H1 (cell line): ENCODE measurements at regions not wholly inside any gene's neighbourhood (a gene's known extent, or its start where the extent isn't known, plus 50 kb on each side); places are given as distances from the start of the nearest gene placed in this dataset.

Experiments used
- CTCF ChIA-PET: fragments of 300-600 bp; sonication (Branson Sonifier 250); formaldehyde crosslinking; loops from one replicate; lab custom pipeline; 2021; ENCODE audit not compliant: partially characterized antibody; lab: Charles Lee
- POLR2A ChIA-PET: fragments of 300-600 bp; sonication (Branson Sonifier 250); formaldehyde crosslinking; loops from one replicate; lab custom pipeline; 2021; ENCODE audit warnings: inconsistent platforms; ENCODE audit not compliant: partially characterized antibody; lab: Charles Lee
- DNase-seq, 2 experiments: peaks; one replicate each; pipeline versions ENCODE4 v3.0.0 to v3.0.0-alpha.2; 2010 to 2022; ENCODE audit warnings: low spot score in 2 of 2, low read depth in 1 of 2, mixed read lengths in 1 of 2
- FAIRE-seq: peaks from 2 replicates; lab custom pipeline; 2011; peaks lifted over from hg19 to GRCh38; lab: Jason Lieb, UNC
- H2AFZ ChIP-seq: 2 replicates; pipeline ENCODE4 v1.8.1; 2012; ENCODE audit warnings: low read length, inconsistent platforms
- H2AK5ac ChIP-seq: 2 replicates; pipeline ENCODE4 v1.6.1; 2013; ENCODE audit warnings: low read depth, low read length
- H2BK120ac ChIP-seq: replicated peaks from 2 replicates; pipeline ENCODE3; 2013; ENCODE audit warnings: low read depth, low read length, inconsistent platforms
- H2BK12ac ChIP-seq: 2 replicates; pipeline ENCODE4 v1.6.1; 2013; ENCODE audit warnings: low read depth, low read length
- H2BK15ac ChIP-seq: 2 replicates; pipeline ENCODE4 v1.6.1; 2013; ENCODE audit warnings: low read length
- H2BK20ac ChIP-seq: 2 replicates; pipeline ENCODE4 v1.6.1; 2013; ENCODE audit warnings: low read length
- H2BK5ac ChIP-seq: 2 replicates; pipeline ENCODE4 v1.6.1; 2013; ENCODE audit warnings: low read depth, low read length
- H3K14ac ChIP-seq: 2 replicates; pipeline ENCODE4 v1.6.1; 2013; ENCODE audit warnings: inconsistent platforms; ENCODE audit not compliant: insufficient read length
- H3K18ac ChIP-seq: 2 replicates; pipeline ENCODE4 v1.6.1; 2013; ENCODE audit warnings: low read length; ENCODE audit errors: extremely low read depth
- H3K23ac ChIP-seq: 2 replicates; pipeline ENCODE4 v1.6.1; 2013; ENCODE audit warnings: inconsistent platforms; ENCODE audit not compliant: insufficient read length
- H3K23me2 ChIP-seq: 2 replicates; pipeline ENCODE4 v1.6.1; 2013; ENCODE audit warnings: low read depth, low read length
- H3K27ac ChIP-seq: 2 replicates; pipeline ENCODE4 v1.6.1; 2011; ENCODE audit warnings: low read depth, low read length, inconsistent platforms
- H3K27me3 ChIP-seq, 4 experiments: replicated peaks in 1 of 4; 1 replicate in 1 of 4; 2 replicates in 3 of 4; pipeline versions ENCODE4 v1.6.1 to v1.8.1; 2011 to 2013; ENCODE audit warnings: low read length in 3 of 4, mild to moderate bottlenecking in 3 of 4, inconsistent platforms in 2 of 4, mixed read lengths in 2 of 4, moderate library complexity in 1 of 4; ENCODE audit not compliant: control insufficient read depth in 3 of 4, insufficient read depth in 3 of 4; ENCODE audit errors: extremely low read depth in 1 of 4
- H3K36me3 ChIP-seq, 4 experiments: 2 replicates each; pipeline versions ENCODE4 v1.6.1 to v1.8.1; 2011 to 2013; ENCODE audit warnings: mild to moderate bottlenecking in 4 of 4, low read length in 3 of 4, moderate library complexity in 2 of 4, control low read depth in 1 of 4, inconsistent platforms in 1 of 4; ENCODE audit not compliant: insufficient read depth in 4 of 4, control insufficient read depth in 2 of 4
- H3K4ac ChIP-seq: replicated peaks from 2 replicates; pipeline ENCODE3; 2013; ENCODE audit warnings: low read length, low read depth, mixed read lengths, inconsistent platforms; ENCODE audit not compliant: insufficient read length
- H3K4me1 ChIP-seq, 4 experiments: replicated peaks in 1 of 4; 1 replicate in 1 of 4; 2 replicates in 3 of 4; pipeline versions ENCODE4 v1.6.1 to v1.8.1; 2011 to 2013; ENCODE audit warnings: low read length in 3 of 4, inconsistent platforms in 2 of 4, mixed read lengths in 1 of 4; ENCODE audit not compliant: insufficient read depth in 4 of 4, control insufficient read depth in 3 of 4
- H3K4me2 ChIP-seq, 2 experiments: 2 replicates each; pipeline versions ENCODE4 v1.6.1 to v1.8.1; 2011 to 2013; ENCODE audit warnings: low read depth in 2 of 2, low read length in 2 of 2, control low read depth in 1 of 2, inconsistent platforms in 1 of 2, mild to moderate bottlenecking in 1 of 2; ENCODE audit not compliant: insufficient read depth in 1 of 2
- H3K4me3 ChIP-seq, 4 experiments: fragments of 200-600, 300-600 bp in 1 of 4; sonication (generic), shearing (Covaris generic), sonication (Bioruptor Twin) in 1 of 4; 2 replicates each; pipeline versions ENCODE4 v1.5.1 to v1.8.1; 2011 to 2016; ENCODE audit warnings: low read length in 4 of 4, low read depth in 3 of 4, control low read depth in 2 of 4, inconsistent platforms in 2 of 4, mild to moderate bottlenecking in 2 of 4, mixed read lengths in 1 of 4, moderate library complexity in 1 of 4; ENCODE audit not compliant: insufficient read depth in 2 of 4; ENCODE audit errors: extremely low read depth in 1 of 4
- H3K56ac ChIP-seq: replicated peaks from 2 replicates; pipeline ENCODE3; 2013; ENCODE audit warnings: low read depth, mild to moderate bottlenecking, mixed read lengths, low read length, inconsistent platforms; ENCODE audit not compliant: insufficient read length
- H3K79me1 ChIP-seq: 2 replicates; pipeline ENCODE4 v1.6.1; 2013; ENCODE audit warnings: low read depth, low read length, control low read depth
- H3K79me2 ChIP-seq, 2 experiments: 2 replicates each; pipeline versions ENCODE4 v1.6.1 to v1.8.1; 2012 to 2013; ENCODE audit warnings: low read length in 2 of 2, mild to moderate bottlenecking in 2 of 2, inconsistent platforms in 1 of 2; ENCODE audit not compliant: insufficient read depth in 2 of 2, control insufficient read depth in 1 of 2
- H3K9ac ChIP-seq, 4 experiments: replicated peaks in 1 of 4; 1 replicate in 1 of 4; 2 replicates in 3 of 4; pipeline versions ENCODE4 v1.6.1 to v1.8.1; 2011 to 2013; ENCODE audit warnings: low read depth in 3 of 4, low read length in 3 of 4, control low read depth in 2 of 4, mild to moderate bottlenecking in 2 of 4, moderate library complexity in 2 of 4, inconsistent platforms in 1 of 4; ENCODE audit errors: extremely low read depth in 1 of 4
- H3K9me3 ChIP-seq, 2 experiments: 2 replicates each; pipeline versions ENCODE4 v1.6.1 to v1.8.1; 2012 to 2013; ENCODE audit warnings: mild to moderate bottlenecking in 2 of 2, moderate library complexity in 2 of 2, control low read depth in 1 of 2, inconsistent platforms in 1 of 2, low read depth in 1 of 2, low read length in 1 of 2, mixed read lengths in 1 of 2; ENCODE audit not compliant: insufficient read depth in 2 of 2
- H4K20me1 ChIP-seq, 2 experiments: replicated peaks in 1 of 2; 2 replicates each; pipeline versions ENCODE3 to v1.8.1; 2011 to 2013; ENCODE audit warnings: inconsistent platforms in 2 of 2, low read length in 2 of 2, mild to moderate bottlenecking in 1 of 2; ENCODE audit not compliant: insufficient read depth in 2 of 2, control insufficient read depth in 1 of 2
- H4K5ac ChIP-seq: 2 replicates; pipeline ENCODE4 v1.6.1; 2013; ENCODE audit warnings: low read length, low read depth, mixed read lengths, inconsistent platforms; ENCODE audit not compliant: insufficient read length
- H4K8ac ChIP-seq: 2 replicates; pipeline ENCODE4 v1.8.0; 2013; ENCODE audit warnings: mild to moderate bottlenecking, moderate library complexity, low read length, inconsistent platforms; ENCODE audit not compliant: insufficient read depth; ENCODE audit errors: extremely low read depth
- H4K91ac ChIP-seq: replicated peaks from 2 replicates; pipeline ENCODE3; 2013; ENCODE audit warnings: low read length, mixed read lengths, inconsistent platforms; ENCODE audit not compliant: insufficient read length
- WGBS, 2 experiments: shearing (Covaris generic) in 1 of 2; methylation state at CpG; one replicate each; pipeline versions ENCODE4 v1.1.6 to v1.1.7; 2013 to 2015; ENCODE audit warnings: low lambda C conversion rate in 2 of 2, mixed read lengths in 2 of 2, inconsistent platforms in 1 of 2, low coverage in 1 of 2, missing lambda C conversion rate in 1 of 2; ENCODE audit not compliant: insufficient replicate concordance in 2 of 2, insufficient coverage in 1 of 2, insufficient read length in 1 of 2; ENCODE audit errors: extremely low coverage in 1 of 2, missing lambda C conversion rate in 1 of 2; 5-methylcytosine and 5-hydroxymethylcytosine counted together
- TF ChIP-seq, protein P1 (sequence below): IDR thresholded peaks from 2 replicates; pipeline ENCODE4 v1.6.1; 2012; ENCODE audit warnings: inconsistent platforms

DNA sequence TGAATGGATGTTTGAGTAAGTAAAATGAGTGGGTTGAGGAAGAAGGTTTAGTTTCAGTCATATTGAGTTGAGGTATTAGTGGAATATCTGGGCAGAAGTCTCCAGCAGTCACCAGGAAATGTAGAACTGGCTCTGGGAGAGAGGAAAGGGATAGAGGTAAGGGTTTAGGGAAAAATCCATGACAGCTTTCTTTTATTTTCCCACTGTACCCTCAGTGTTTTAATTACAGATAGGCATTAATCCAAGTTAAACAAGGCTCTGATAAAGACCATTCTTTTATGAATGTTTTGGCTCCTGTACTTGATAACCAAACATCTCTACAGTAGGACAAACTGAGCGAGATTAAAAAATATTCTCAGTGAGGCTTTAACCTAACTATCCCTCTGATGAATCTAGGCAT is 318.4 kb upstream of the SYNCRIP start:
- H4K20me1 ChIP-seq, result no peaks in the 10 kb centered on the region
- H2BK20ac ChIP-seq, result no peak overlapping the region
- H4K91ac ChIP-seq, result no peak overlapping the region
- CTCF ChIA-PET, result no interaction called here
- no peak overlapping the region for H3K27ac ChIP-seq
- no peak overlapping the region for H2BK5ac ChIP-seq
- H3K4me2 ChIP-seq, result no peak overlapping the region
- no peaks in the 10 kb centered on the region for H3K79me2 ChIP-seq
- TF ChIP-seq, protein P1, sequence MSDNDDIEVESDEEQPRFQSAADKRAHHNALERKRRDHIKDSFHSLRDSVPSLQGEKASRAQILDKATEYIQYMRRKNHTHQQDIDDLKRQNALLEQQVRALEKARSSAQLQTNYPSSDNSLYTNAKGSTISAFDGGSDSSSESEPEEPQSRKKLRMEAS, result no peak
- TF ChIP-seq, all 59 proteins: peak for 0
- Histone ChIP-seq H3K23ac (no peak overlapping the region), H3K23me2 (no peaks in the 10 kb centered on the region), H3K4ac (no peak overlapping the region), H3K9me3 (peaks cover 3 to 7% of the 10 kb centered on the region in 2 experiments), H2BK120ac (no peak overlapping the region), H3K18ac (no peak overlapping the region), H3K79me1 (no peaks in the 10 kb centered on the region), H2AK5ac (no peak overlapping the region), H3K9ac (no peak overlapping the region), H2BK12ac (no peak overlapping the region), H4K5ac (no peak overlapping the region), H3K27me3 (no peaks in the 10 kb centered on the region), H2BK15ac (no peak overlapping the region), H3K4me1 (no peaks in the 10 kb centered on the region), H3K14ac (no peak overlapping the region), H3K36me3 (no peaks in the 10 kb centered on the region), H2AFZ (no peak overlapping the region), H3K56ac (no peak overlapping the region), H4K8ac (no peak overlapping the region), H3K4me3 (no peak overlapping the region)
- WGBS, 2 experiments, result 78% methylated on average over 1 of the region's 1 CpG; no CpG with 5 or more reads in 1 of the 2 experiments
- no peak for DNase-seq
- POLR2A ChIA-PET, result no interaction called here
- FAIRE-seq, result no peak
